ENCODE measurements at regions not wholly inside any gene's neighbourhood (a gene's known extent, or its start where the extent isn't known, plus 50 kb on each side); places are given as distances from the start of the nearest gene placed in this dataset.
A peak's percentile ranks its signal among the peaks of the same experiment; 100 is the strongest.

DNA sequence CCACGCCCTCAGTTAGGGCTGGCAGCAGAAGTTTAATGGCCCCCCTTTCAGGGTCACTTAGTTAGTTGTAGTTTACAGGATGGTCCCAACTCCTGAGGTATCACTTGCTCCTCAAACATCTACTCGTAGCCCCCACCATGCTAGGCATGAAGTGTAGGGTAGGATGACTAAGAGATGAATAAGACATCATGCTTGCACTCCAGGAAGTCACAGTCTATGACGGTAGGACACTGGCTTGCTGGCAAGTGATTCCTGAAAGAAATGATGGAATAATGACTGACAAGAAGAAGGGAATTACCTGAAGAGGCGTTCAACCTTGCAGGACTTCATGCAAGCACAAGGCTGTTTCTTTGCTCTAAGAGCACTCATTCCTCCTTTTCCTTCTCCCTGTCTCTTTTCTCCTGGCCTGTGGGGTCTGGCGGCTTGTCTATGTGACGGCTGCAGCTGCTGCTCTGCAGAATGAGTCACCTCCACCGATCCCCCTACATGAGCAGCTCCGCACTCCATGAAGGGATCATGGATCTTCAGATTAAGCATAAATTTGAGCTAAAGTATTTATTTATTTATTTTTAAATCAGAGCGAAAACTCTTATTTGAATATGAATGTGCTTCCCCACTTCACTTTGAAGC is 82.9 kb upstream of the BOC start:
- H3K4me1 ChIP-seq: no peaks in the 10 kb centered on the region
- 81 to 85% methylated on average over 9 of the region's 9 CpGs for WGBS, 2 donors
- H3K36me3 ChIP-seq: no peaks in the 10 kb centered on the region
- TF ChIP-seq POLR2A (IDR thresholded peaks at IDR 0.05) (no peak), POLR2AphosphoS5 (IDR thresholded peaks at IDR 0.05) (no peak), EP300 (IDR thresholded peaks at IDR 0.05) (no peak)
- TF ChIP-seq, protein P1, sequence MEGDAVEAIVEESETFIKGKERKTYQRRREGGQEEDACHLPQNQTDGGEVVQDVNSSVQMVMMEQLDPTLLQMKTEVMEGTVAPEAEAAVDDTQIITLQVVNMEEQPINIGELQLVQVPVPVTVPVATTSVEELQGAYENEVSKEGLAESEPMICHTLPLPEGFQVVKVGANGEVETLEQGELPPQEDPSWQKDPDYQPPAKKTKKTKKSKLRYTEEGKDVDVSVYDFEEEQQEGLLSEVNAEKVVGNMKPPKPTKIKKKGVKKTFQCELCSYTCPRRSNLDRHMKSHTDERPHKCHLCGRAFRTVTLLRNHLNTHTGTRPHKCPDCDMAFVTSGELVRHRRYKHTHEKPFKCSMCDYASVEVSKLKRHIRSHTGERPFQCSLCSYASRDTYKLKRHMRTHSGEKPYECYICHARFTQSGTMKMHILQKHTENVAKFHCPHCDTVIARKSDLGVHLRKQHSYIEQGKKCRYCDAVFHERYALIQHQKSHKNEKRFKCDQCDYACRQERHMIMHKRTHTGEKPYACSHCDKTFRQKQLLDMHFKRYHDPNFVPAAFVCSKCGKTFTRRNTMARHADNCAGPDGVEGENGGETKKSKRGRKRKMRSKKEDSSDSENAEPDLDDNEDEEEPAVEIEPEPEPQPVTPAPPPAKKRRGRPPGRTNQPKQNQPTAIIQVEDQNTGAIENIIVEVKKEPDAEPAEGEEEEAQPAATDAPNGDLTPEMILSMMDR (IDR thresholded peaks at IDR 0.05): no peak
- H3K9me3 ChIP-seq: no peaks in the 10 kb centered on the region
- ATAC-seq (ENCODE audit: low FRiP score in 2 of 2) (no peak), DNase-seq (no peak)
- no peaks in the 10 kb centered on the region for H3K27me3 ChIP-seq
- H3K27ac ChIP-seq: no peak overlapping the region
- no peak overlapping the region for H3K4me3 ChIP-seq

DNA sequence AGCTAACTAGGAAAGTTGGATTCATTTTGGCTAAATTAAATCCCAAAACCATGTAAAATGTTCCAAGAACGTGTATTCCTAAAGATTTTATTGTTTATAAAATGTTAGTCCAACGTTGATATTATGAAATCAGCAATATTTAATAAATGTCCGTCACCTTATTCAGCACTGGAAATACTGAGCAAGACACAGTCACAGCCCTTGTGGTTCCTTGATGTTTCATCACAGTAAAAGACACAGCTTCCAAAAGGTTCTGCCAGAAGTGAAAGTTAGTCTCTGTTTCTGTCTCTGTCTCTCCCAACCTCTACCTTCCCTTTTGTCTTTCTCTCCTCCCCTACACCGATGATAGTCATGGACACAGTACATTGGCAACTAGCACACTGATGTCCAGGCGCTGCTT is 82.2 kb upstream of the BOC start:
- H3K9me3 ChIP-seq: no peaks in the 10 kb centered on the region
- no peak for ATAC-seq (ENCODE audit: low FRiP score in 2 of 2)
- H3K27ac ChIP-seq: no peak overlapping the region
- no peaks in the 10 kb centered on the region for H3K4me1 ChIP-seq
- DNase-seq: no peak
- TF ChIP-seq EP300 (IDR thresholded peaks at IDR 0.05) (no peak), POLR2AphosphoS5 (IDR thresholded peaks at IDR 0.05) (no peak), POLR2A (IDR thresholded peaks at IDR 0.05) (no peak)
- TF ChIP-seq, protein P1 (IDR thresholded peaks at IDR 0.05): no peak
- 84 to 86% methylated on average over 5 of the region's 5 CpGs for WGBS, 2 donors
- no peaks in the 10 kb centered on the region for H3K27me3 ChIP-seq
- no peak overlapping the region for H3K4me3 ChIP-seq
- no peaks in the 10 kb centered on the region for H3K36me3 ChIP-seq

GRCh38 chr3:113132571-113132996 is 78.8 kb upstream of the BOC start:
- TF ChIP-seq POLR2A (IDR thresholded peaks at IDR 0.05): no peak
- TF ChIP-seq POLR2AphosphoS5 (IDR thresholded peaks at IDR 0.05): no peak
- TF ChIP-seq, protein P1 (IDR thresholded peaks at IDR 0.05): no peak
- TF ChIP-seq EP300 (IDR thresholded peaks at IDR 0.05): no peak
- Histone ChIP-seq H3K27me3 (no peaks in the 10 kb centered on the region), H3K36me3 (no peaks in the 10 kb centered on the region), H3K9me3 (no peaks in the 10 kb centered on the region), H3K4me3 (no peak overlapping the region), H3K4me1 (no peaks in the 10 kb centered on the region), H3K27ac (no peak overlapping the region)
- ATAC-seq (ENCODE audit: low FRiP score in 2 of 2) (peak in 1 of 2 donors; percentile 69), DNase-seq (no peak)
- 88% methylated on average over 2 of the region's 2 CpGs for WGBS, 2 donors

DNA sequence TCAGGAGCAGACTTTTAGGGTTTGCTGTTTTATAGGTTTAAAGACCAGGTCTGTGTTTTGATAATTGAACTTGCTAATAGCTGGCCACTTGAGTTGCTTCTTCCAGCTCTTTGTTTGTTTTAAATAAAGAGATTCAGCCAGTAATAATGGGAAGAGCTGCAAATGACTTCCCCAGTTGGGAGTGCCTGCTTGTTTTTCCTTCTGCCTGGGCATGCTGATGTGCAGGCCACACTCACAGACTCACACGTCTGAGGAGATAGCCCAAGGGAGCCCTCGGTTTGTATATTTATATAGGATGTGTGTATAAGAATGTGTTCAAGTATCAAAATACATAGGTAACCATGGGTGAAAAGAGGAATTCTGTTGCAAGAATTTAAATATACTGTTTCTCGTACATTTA is 78.2 kb upstream of the BOC start:
- DNase-seq: no peak
- 73 to 77% methylated on average over 3 of the region's 3 CpGs for WGBS, 2 donors
- Histone ChIP-seq H3K36me3 (no peaks in the 10 kb centered on the region), H3K27me3 (no peaks in the 10 kb centered on the region), H3K4me3 (no peak overlapping the region), H3K4me1 (no peaks in the 10 kb centered on the region), H3K27ac (no peak overlapping the region), H3K9me3 (no peaks in the 10 kb centered on the region)
- TF ChIP-seq, protein P1 (IDR thresholded peaks at IDR 0.05): no peak
- no peak for TF ChIP-seq POLR2A (IDR thresholded peaks at IDR 0.05)
- TF ChIP-seq EP300 (IDR thresholded peaks at IDR 0.05): no peak
- no peak for TF ChIP-seq POLR2AphosphoS5 (IDR thresholded peaks at IDR 0.05)
- no peak for ATAC-seq (ENCODE audit: low FRiP score in 2 of 2)

- Histone ChIP-seq H3K4me3 (no peak overlapping the region), H3K27me3 (no peaks in the 10 kb centered on the region), H3K9me3 (no peaks in the 10 kb centered on the region), H3K27ac (no peak overlapping the region), H3K36me3 (no peaks in the 10 kb centered on the region), H3K4me1 (no peaks in the 10 kb centered on the region)
- DNase-seq: no peak
- TF ChIP-seq, protein P1 (IDR thresholded peaks at IDR 0.05): peak in 4 of 6 experiments; percentile 20 to 63 (median 49)
- no peak for TF ChIP-seq POLR2A (IDR thresholded peaks at IDR 0.05)
- 48 to 52% methylated on average over 6 of the region's 6 CpGs for WGBS, 2 donors
- ATAC-seq (ENCODE audit: low FRiP score in 2 of 2): no peak
Measured at GRCh38 chr3:113136071-113136470, 75.3 kb upstream of the BOC start.

Data from upper lobe of left lung (tissue), 6 donors.